Fibroblast of lung (primary cell): ENCODE measurements at regions not wholly inside any gene's neighbourhood (a gene's known extent, or its start where the extent isn't known, plus 50 kb on each side); places are given as distances from the start of the nearest gene placed in this dataset.

Source experiments
- CTCF ChIP-seq, 2 donors: IDR thresholded peaks in 1 of 2; conservative IDR thresholded peaks in 1 of 2; 1 replicate in 1 of 2; 2 replicates in 1 of 2; pipeline ENCODE4 v1.5.1; 2011 to 2012; ENCODE audit warnings: low read length in 2 of 2, control low read depth in 1 of 2, inconsistent platforms in 1 of 2, low read depth in 1 of 2, mild to moderate bottlenecking in 1 of 2
- EZH2 ChIP-seq: IDR thresholded peaks from 2 replicates; pipeline ENCODE4 v1.5.1; 2012; ENCODE audit warnings: low read length, control low read depth, mild to moderate bottlenecking; ENCODE audit errors: missing control alignments

GRCh38 chr12:91937009-91937408 lies 208.6 kb downstream of the BTG1 start:
- TF ChIP-seq CTCF (conservative IDR thresholded peaks at IDR 0.05 in 1 of 2, IDR thresholded peaks at IDR 0.05 in 1 of 2; ENCODE audit: low read depth in 1 of 2, low read length in 2 of 2) (no peak), EZH2 (no peak)
